ENCODE measurements at regions not wholly inside any gene's neighbourhood (a gene's known extent, or its start where the extent isn't known, plus 50 kb on each side); places are given as distances from the start of the nearest gene placed in this dataset.
A peak's percentile ranks its signal among the peaks of the same experiment; 100 is the strongest.

- DNase-seq (no peak), ATAC-seq (peak in 1 of 2 donors; percentile 37)
- Histone ChIP-seq H3K27ac (no peak overlapping the region), H3K36me3 (no peaks in the 10 kb centered on the region), H3K4me3 (no peak overlapping the region), H3K9me3 (no peaks in the 10 kb centered on the region), H3K27me3 (ENCODE audit: low read depth) (no peaks in the 10 kb centered on the region), H3K4me1 (no peaks in the 10 kb centered on the region)
- intact Hi-C loops (cut with DNase I) = no loop called here
- TF ChIP-seq CTCF (IDR thresholded peaks at IDR 0.05) = no peak
Observed at GRCh38 chr5:92374859-92375258, 991.7 kb upstream of the ARRDC3 start.

GRCh38 chr5:92372766-92373165, 989.6 kb upstream of the ARRDC3 start:
- intact Hi-C loops (cut with DNase I) = no loop called here
- TF ChIP-seq CTCF (IDR thresholded peaks at IDR 0.05) = no peak
- DNase-seq = no peak
- Histone ChIP-seq H3K36me3 (no peaks in the 10 kb centered on the region), H3K4me3 (no peak overlapping the region), H3K9me3 (no peaks in the 10 kb centered on the region), H3K27me3 (ENCODE audit: low read depth) (no peaks in the 10 kb centered on the region), H3K4me1 (no peaks in the 10 kb centered on the region), H3K27ac (no peak overlapping the region)
- no peak for ATAC-seq

GRCh38 chr5:92371889-92372235, 988.7 kb upstream of the ARRDC3 start:
- Histone ChIP-seq H3K4me1 (no peaks in the 10 kb centered on the region), H3K27ac (no peak overlapping the region), H3K27me3 (ENCODE audit: low read depth) (no peaks in the 10 kb centered on the region), H3K36me3 (no peaks in the 10 kb centered on the region), H3K4me3 (no peak overlapping the region), H3K9me3 (no peaks in the 10 kb centered on the region)
- no peak for ATAC-seq
- DNase-seq = no peak
- intact Hi-C loops (cut with DNase I) = no loop called here
- TF ChIP-seq CTCF (IDR thresholded peaks at IDR 0.05) = no peak

GRCh38 chr5:92371171-92371888, 988.2 kb upstream of the ARRDC3 start:
- no peaks in the 10 kb centered on the region for H3K4me1 ChIP-seq
- no peaks in the 10 kb centered on the region for H3K36me3 ChIP-seq
- no peaks in the 10 kb centered on the region for H3K27me3 ChIP-seq (ENCODE audit: low read depth)
- DNase-seq = no peak
- no peak overlapping the region for H3K27ac ChIP-seq
- H3K9me3 ChIP-seq = no peaks in the 10 kb centered on the region
- no peak for ATAC-seq
- no peak overlapping the region for H3K4me3 ChIP-seq
- no peak for TF ChIP-seq CTCF (IDR thresholded peaks at IDR 0.05)
- intact Hi-C loops (cut with DNase I) = no loop called here

GRCh38 chr5:92370032-92370431, 986.9 kb upstream of the ARRDC3 start:
- ATAC-seq (no peak), DNase-seq (no peak)
- Histone ChIP-seq H3K9me3 (no peaks in the 10 kb centered on the region), H3K4me3 (no peak overlapping the region), H3K27ac (no peak overlapping the region), H3K27me3 (ENCODE audit: low read depth) (no peaks in the 10 kb centered on the region), H3K4me1 (no peaks in the 10 kb centered on the region), H3K36me3 (no peaks in the 10 kb centered on the region)
- no peak for TF ChIP-seq CTCF (IDR thresholded peaks at IDR 0.05)
- intact Hi-C loops (cut with DNase I) = no loop called here

All from lower lobe of right lung (tissue), 2 donors.